Cardiac fibroblast (primary cell): ENCODE measurements at regions not wholly inside any gene's neighbourhood (a gene's known extent, or its start where the extent isn't known, plus 50 kb on each side); places are given as distances from the start of the nearest gene placed in this dataset.
A peak's percentile ranks its signal among the peaks of the same experiment; 100 is the strongest.

ENCODE experiments used
- DNase-seq, 2 donors: peaks; one replicate each; pipeline versions ENCODE4 v3.0.0 to v3.0.0-alpha.2; 2010; ENCODE audit warnings: low read depth in 2 of 2
- H3K4me3 ChIP-seq, 2 donors: replicated peaks in 1 of 2; 1 replicate in 1 of 2; 2 replicates in 1 of 2; pipeline ENCODE4 v1.5.1; 2011; ENCODE audit warnings: low read depth in 2 of 2, low read length in 2 of 2, mild to moderate bottlenecking in 2 of 2, moderate library complexity in 1 of 2
- CTCF ChIP-seq: IDR thresholded peaks from one replicate; pipeline ENCODE4 v1.5.1; 2011; ENCODE audit warnings: low read depth, mild to moderate bottlenecking, low read length, inconsistent platforms

- no peak for TF ChIP-seq CTCF
- H3K4me3 ChIP-seq: no peak overlapping the region
Observed at GRCh38 chr7:117982071-117983055, 109.1 kb upstream of the CTTNBP2 start.

GRCh38 chr7:117986645-117987269 is 113.5 kb upstream of the CTTNBP2 start:
- TF ChIP-seq CTCF: no peak
- H3K4me3 ChIP-seq: no peak overlapping the region
- DNase-seq: no peak

More at GRCh38 chr7:117982071-117983055, 109.1 kb upstream of the CTTNBP2 start:
- no peak for DNase-seq

- DNase-seq: no peak
- no peak overlapping the region for H3K4me3 ChIP-seq
- no peak for TF ChIP-seq CTCF
Observed at GRCh38 chr7:117990834-117991233, 117.6 kb upstream of the CTTNBP2 start.

GRCh38 chr7:117992635-117993376 is 119.6 kb upstream of the CTTNBP2 start:
- TF ChIP-seq CTCF: no peak
- no peak overlapping the region for H3K4me3 ChIP-seq
- no peak for DNase-seq

GRCh38 chr7:117993377-117994003 is 120.2 kb upstream of the CTTNBP2 start:
- peak; percentile 25 for TF ChIP-seq CTCF
- DNase-seq: peak; percentile 5 to 10

More at GRCh38 chr7:117993377-117994003, 120.2 kb upstream of the CTTNBP2 start:
- H3K4me3 ChIP-seq: no peak overlapping the region
